K562 (cell line): ENCODE measurements at regions not wholly inside any gene's neighbourhood (a gene's known extent, or its start where the extent isn't known, plus 50 kb on each side); places are given as distances from the start of the nearest gene placed in this dataset.

ENCODE experiments used
- ATAC-seq: fragments of 200-7000 bp; cut with Tn5 transposase; 3 replicates; pipeline ENCODE4 v1.9.1; 2020; ENCODE audit warnings: moderate library complexity
- BruUV-seq: library from RNA; stranded (reverse); fragments of 400-500 nt; replicated peaks from 2 replicates; lab custom pipeline; 2021; lab: Mats Ljungman, UMichigan
- CTCF ChIA-PET: fragments of 300-600 bp; formaldehyde crosslinking; extraction: SDS; loops from one replicate; lab custom pipeline; 2021; ENCODE audit warnings: low intra/inter-chr PET ratio; lab: Yijun Ruan, JAX
- POLR2A ChIA-PET: fragments of 300-600, 350-650 bp; sonication (Branson Sonifier 250); formaldehyde crosslinking; extraction: SDS; loops from one replicate; lab custom pipeline; 2021; ENCODE audit warnings: antibody characterized with exemption, inconsistent platforms; lab: Yijun Ruan, JAX
- DNase-seq, 4 experiments: peaks; one replicate each; pipeline versions ENCODE4 v3.0.0 to v3.0.0-alpha.2; 2011 to 2018; ENCODE audit warnings: low spot score in 3 of 4, mixed read lengths in 3 of 4; ENCODE audit errors: extremely low read depth in 1 of 4
- FAIRE-seq: peaks from 2 replicates; lab custom pipeline; 2011; peaks lifted over from hg19 to GRCh38; lab: Jason Lieb, UNC
- H2AFZ ChIP-seq: 2 replicates; pipeline ENCODE4 v1.6.0; 2011; ENCODE audit warnings: low read depth, low read length, control low read depth, inconsistent platforms
- H3K27ac ChIP-seq: fragments of 200-600 bp; 3 replicates; pipeline ENCODE4 v1.8.0; 2011; ENCODE audit warnings: low read depth, mild to moderate bottlenecking, control low read depth, inconsistent platforms, low read length, moderate library complexity, mixed read lengths; ENCODE audit errors: extremely low read depth
- H3K27me3 ChIP-seq, 2 experiments: fragments of 300-600 bp in 1 of 2; 2 replicates in 1 of 2; 3 replicates in 1 of 2; pipeline versions ENCODE4 v1.6.0 to v1.8.0; 2011; ENCODE audit warnings: inconsistent platforms in 2 of 2, low read length in 2 of 2, mild to moderate bottlenecking in 1 of 2, mixed read lengths in 1 of 2, moderate library complexity in 1 of 2; ENCODE audit not compliant: control insufficient read depth in 2 of 2, insufficient read depth in 2 of 2
- H3K36me3 ChIP-seq: fragments of 300-600 bp; 3 replicates; pipeline ENCODE4 v1.8.0; 2011; ENCODE audit warnings: mild to moderate bottlenecking, low read length, inconsistent platforms; ENCODE audit not compliant: control insufficient read depth, insufficient read depth
- H3K4me1 ChIP-seq, 2 experiments: fragments of 200-600 bp in 1 of 2; replicated peaks in 1 of 2; 2 replicates in 1 of 2; 3 replicates in 1 of 2; pipeline versions ENCODE4 v1.5.1 to v1.8.0; 2011; ENCODE audit warnings: inconsistent platforms in 2 of 2, low read length in 2 of 2, mild to moderate bottlenecking in 1 of 2, mixed read lengths in 1 of 2, moderate library complexity in 1 of 2; ENCODE audit not compliant: control insufficient read depth in 2 of 2, insufficient read depth in 2 of 2
- H3K4me2 ChIP-seq: 2 replicates; pipeline ENCODE4 v1.6.1; 2011; ENCODE audit warnings: low read length, control low read depth, inconsistent platforms, mixed read lengths; ENCODE audit not compliant: insufficient read depth
- H3K4me3 ChIP-seq: fragments of 200-600 bp; sonication (generic), shearing (Covaris generic); 2 replicates; pipeline ENCODE4 v1.5.1; 2016; ENCODE audit warnings: control low read depth, inconsistent platforms
- H3K79me2 ChIP-seq: fragments of 200-600 bp; 3 replicates; pipeline ENCODE4 v1.8.0; 2011; ENCODE audit warnings: low read length, inconsistent platforms; ENCODE audit not compliant: control insufficient read depth, insufficient read depth
- H3K9ac ChIP-seq, 2 experiments: 2 replicates each; pipeline versions ENCODE4 v1.6.0 to v1.6.1; 2011; ENCODE audit warnings: low read depth in 2 of 2, low read length in 2 of 2, control low read depth in 1 of 2, inconsistent platforms in 1 of 2, mild to moderate bottlenecking in 1 of 2, mixed read lengths in 1 of 2; ENCODE audit not compliant: insufficient read depth in 1 of 2
- H3K9me1 ChIP-seq: one replicate; pipeline ENCODE4 v1.6.0; 2011; ENCODE audit warnings: inconsistent platforms, mild to moderate bottlenecking, low read length, moderate library complexity; ENCODE audit not compliant: control insufficient read depth, insufficient read depth
- H3K9me3 ChIP-seq: replicated peaks from 2 replicates; pipeline ENCODE4 v1.5.1; 2011; ENCODE audit warnings: low read depth, low read length, inconsistent platforms; ENCODE audit not compliant: control insufficient read depth, insufficient read depth
- H4K20me1 ChIP-seq: replicated peaks from 2 replicates; pipeline ENCODE4 v1.6.1; 2011; ENCODE audit warnings: low read length, inconsistent platforms, mixed read lengths; ENCODE audit not compliant: control insufficient read depth, insufficient read depth
- ADNP ChIP-seq: fragments of 200-800 bp; sonication (Bioruptor generic); IDR thresholded peaks from 2 replicates; pipeline ENCODE4 v1.6.1; 2016; ENCODE audit warnings: missing genetic modification characterization, missing compliant biosample characterization
- CXXC5 ChIP-seq: fragments of 250-450 bp; sonication (Bioruptor Pico); IDR thresholded peaks from 2 replicates; pipeline ENCODE4 v1.8.0; 2022; ENCODE audit warnings: inconsistent platforms, mild to moderate bottlenecking, moderate library complexity
- DDX20 ChIP-seq: fragments of 450-650 bp; IDR thresholded peaks from 2 replicates; pipeline ENCODE4 v1.6.1; 2016; ENCODE audit warnings: missing genetic modification characterization, low read depth, mild to moderate bottlenecking, missing compliant biosample characterization, moderate library complexity
- DNMT1 ChIP-seq: fragments of 450-650 bp; IDR thresholded peaks from 2 replicates; pipeline ENCODE4 v1.6.1; 2016; ENCODE audit warnings: antibody characterized with exemption, mild to moderate bottlenecking
- HOXB6 ChIP-seq: fragments of 250-450 bp; sonication (Bioruptor Pico); IDR thresholded peaks from 2 replicates; pipeline ENCODE4 v1.5.1; 2022; ENCODE audit warnings: mild to moderate bottlenecking, borderline replicate concordance
- JUN ChIP-seq, 2 experiments: sonication (generic) in 1 of 2; formaldehyde crosslinking in 1 of 2; IDR thresholded peaks; 2 replicates each; pipeline versions ENCODE4 v1.6.1 to v1.8.0; 2012 to 2022; ENCODE audit warnings: borderline replicate concordance in 2 of 2, mild to moderate bottlenecking in 2 of 2, improper control_type of control experiment in 1 of 2, low read depth in 1 of 2, low read length in 1 of 2, missing genetic modification reagents in 1 of 2
- MAFF ChIP-seq: IDR thresholded peaks from 2 replicates; pipeline ENCODE4 v1.6.1; 2012; ENCODE audit warnings: low read length, improper control_type of control experiment
- MIER1 ChIP-seq: fragments of 450-650 bp; IDR thresholded peaks from 2 replicates; pipeline ENCODE4 v1.6.1; 2016; ENCODE audit warnings: antibody characterized with exemption, mild to moderate bottlenecking, low read depth
- MTA3 ChIP-seq: fragments of 450-650 bp; formaldehyde crosslinking; IDR thresholded peaks from 2 replicates; pipeline ENCODE4 v1.6.1; 2017; ENCODE audit warnings: mild to moderate bottlenecking, borderline replicate concordance
- NFXL1 ChIP-seq: fragments of 450-650 bp; formaldehyde crosslinking; IDR thresholded peaks from 2 replicates; pipeline ENCODE4 v1.4.0; 2021; ENCODE audit warnings: mild to moderate bottlenecking
- NR4A1 ChIP-seq, 2 experiments: fragments of 250-450 bp in 1 of 2; fragments of 450-650 bp in 1 of 2; sonication (Bioruptor Pico) in 1 of 2; IDR thresholded peaks; 2 replicates each; pipeline versions ENCODE4 v1.4.0 to v1.6.1; 2016 to 2020; ENCODE audit warnings: mild to moderate bottlenecking in 2 of 2, missing compliant biosample characterization in 1 of 2, missing genetic modification characterization in 1 of 2, moderate library complexity in 1 of 2
- RAD51 ChIP-seq: fragments of 450-650 bp; IDR thresholded peaks from 2 replicates; pipeline ENCODE4 v1.7.1; 2016; ENCODE audit warnings: low read depth, mild to moderate bottlenecking, borderline replicate concordance
- RBM22 ChIP-seq: fragments of 200-400 bp; formaldehyde crosslinking; IDR thresholded peaks from 2 replicates; pipeline ENCODE4 v1.6.1; 2018; ENCODE audit warnings: low read length, low read depth; ENCODE audit not compliant: poor library complexity, severe bottlenecking
- STAT5B ChIP-seq: fragments of 250-450 bp; sonication (Bioruptor Pico); IDR thresholded peaks from 2 replicates; pipeline ENCODE4 v1.8.0; 2021; ENCODE audit warnings: mild to moderate bottlenecking, inconsistent platforms
- TCFL5 ChIP-seq: fragments of 250-450 bp; sonication (Bioruptor Pico); conservative IDR thresholded peaks from 2 replicates; pipeline ENCODE4 v1.6.1; 2021; ENCODE audit warnings: mild to moderate bottlenecking, moderate library complexity, matching md5 sums
- U2AF2 ChIP-seq: fragments of 200-400 bp; formaldehyde crosslinking; optimal IDR thresholded peaks from 2 replicates; pipeline ENCODE3; 2017; ENCODE audit warnings: low read depth, mild to moderate bottlenecking, low read length
- ZBTB7A ChIP-seq: IDR thresholded peaks from 2 replicates; pipeline ENCODE4 v1.6.1; 2011; ENCODE audit warnings: low read depth, mild to moderate bottlenecking, low read length, moderate library complexity, borderline replicate concordance; ENCODE audit not compliant: control insufficient read depth
- WGBS: fragments of 100-300 bp; shearing (Covaris generic); methylation state at CpG from one replicate; pipeline ENCODE4 v1.1.6; 2016; ENCODE audit warnings: low coverage, mixed read lengths; ENCODE audit not compliant: insufficient coverage; ENCODE audit errors: missing lambda C conversion rate; 5-methylcytosine and 5-hydroxymethylcytosine counted together
- in situ Hi-C: fragments of 300-500 bp; cut with MboI; formaldehyde crosslinking; loops from 4 replicates; pipeline ENCODE4 v1.15.0; 2018; ENCODE audit warnings: inconsistent platforms, mixed read lengths
- intact Hi-C: fragments of 100-400 bp; cut with micrococcal nuclease; formaldehyde crosslinking; loops from 2 replicates; pipeline ENCODE4 v1.14.2; 2022
- TF ChIP-seq, protein P1 (sequence below): fragments of 250-450 bp; sonication (Bioruptor Pico); IDR thresholded peaks from 2 replicates; pipeline ENCODE4 v1.5.0; 2021
- TF ChIP-seq, protein P2 (sequence below), 2 experiments: fragments of 450-650 bp; IDR thresholded peaks; 2 replicates each; pipeline ENCODE4 v1.6.1; 2016
- TF ChIP-seq, protein P3 (sequence below), 2 experiments: fragments of 450-650 bp in 1 of 2; sonication (generic) in 1 of 2; formaldehyde crosslinking in 1 of 2; IDR thresholded peaks in 1 of 2; conservative IDR thresholded peaks in 1 of 2; 2 replicates each; pipeline versions ENCODE4 v1.6.1 to v1.8.1; 2016 to 2023; ENCODE audit warnings: mild to moderate bottlenecking in 2 of 2, moderate library complexity in 2 of 2, inconsistent platforms in 1 of 2, missing genetic modification reagents in 1 of 2

DNA sequence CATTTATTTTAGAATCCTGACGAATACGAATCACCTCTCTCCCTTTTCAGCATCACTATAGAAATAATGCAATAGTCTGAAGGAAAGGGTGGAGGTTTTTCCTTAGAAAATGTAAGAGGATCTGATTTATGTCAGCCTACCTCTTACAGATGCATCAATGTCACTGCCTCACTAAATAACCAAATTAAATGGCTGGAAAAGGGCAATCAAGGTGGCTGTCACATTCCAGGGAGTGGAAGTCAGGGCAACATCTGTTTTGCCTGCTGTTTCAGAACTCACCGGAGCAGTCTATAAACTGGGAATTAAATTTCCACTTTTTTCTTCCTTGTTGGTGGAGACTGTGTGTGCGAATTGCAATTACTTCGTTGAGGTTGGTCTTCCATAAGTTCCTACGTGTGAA lies 299.3 kb upstream of the PDZRN3 start:
- DNase-seq (no peak), FAIRE-seq (no peak), ATAC-seq (no peak)
- intact Hi-C loops (no loop called here), in situ Hi-C loops (no loop called here)
- WGBS = 0% methylated on average over 5 of the region's 6 CpGs
- ChIA-PET POLR2A (no interaction called here), CTCF (no interaction called here)
- no peak overlapping the region for H2AFZ ChIP-seq
- H3K27ac ChIP-seq = no peak overlapping the region
- no peaks in the 10 kb centered on the region for H4K20me1 ChIP-seq
- H3K79me2 ChIP-seq = no peaks in the 10 kb centered on the region
- no peaks in the 10 kb centered on the region for H3K9me3 ChIP-seq
- H3K27me3 ChIP-seq = no peaks in the 10 kb centered on the region
- H3K4me2 ChIP-seq = no peak overlapping the region
- H3K4me1 ChIP-seq = no peaks in the 10 kb centered on the region
- no peaks in the 10 kb centered on the region for H3K9me1 ChIP-seq
- no TSS peak for BruUV-seq
- H3K9ac ChIP-seq = no peak overlapping the region
- no peaks in the 10 kb centered on the region for H3K36me3 ChIP-seq
- no peak overlapping the region for H3K4me3 ChIP-seq
- TF ChIP-seq CXXC5 (CRISPR knock-in tag) (no peak), TCFL5 (CRISPR knock-in tag) (no peak), ZBTB7A (no peak), MAFF (no peak), MIER1 (no peak), NFXL1 (CRISPR knock-in tag) (no peak), DDX20 (tag) (no peak), ADNP (tag) (no peak), RBM22 (no peak), JUN (IDR thresholded peaks at IDR 0.05; ENCODE audit: borderline replicate concordance, low read depth, low read length) (no peak), JUN (CRISPR knock-in tag; IDR thresholded peaks at IDR 0.05; ENCODE audit: borderline replicate concordance) (no peak), RAD51 (no peak), STAT5B (CRISPR knock-in tag) (no peak), NR4A1 (CRISPR knock-in tag; IDR thresholded peaks at IDR 0.05) (no peak), NR4A1 (tag; IDR thresholded peaks at IDR 0.05) (no peak), U2AF2 (no peak), MTA3 (no peak), HOXB6 (CRISPR knock-in tag) (no peak), DNMT1 (no peak)
- TF ChIP-seq, protein P1, sequence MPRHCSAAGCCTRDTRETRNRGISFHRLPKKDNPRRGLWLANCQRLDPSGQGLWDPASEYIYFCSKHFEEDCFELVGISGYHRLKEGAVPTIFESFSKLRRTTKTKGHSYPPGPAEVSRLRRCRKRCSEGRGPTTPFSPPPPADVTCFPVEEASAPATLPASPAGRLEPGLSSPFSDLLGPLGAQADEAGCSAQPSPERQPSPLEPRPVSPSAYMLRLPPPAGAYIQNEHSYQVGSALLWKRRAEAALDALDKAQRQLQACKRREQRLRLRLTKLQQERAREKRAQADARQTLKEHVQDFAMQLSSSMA (CRISPR knock-in tag) = no peak
- TF ChIP-seq, protein P2, sequence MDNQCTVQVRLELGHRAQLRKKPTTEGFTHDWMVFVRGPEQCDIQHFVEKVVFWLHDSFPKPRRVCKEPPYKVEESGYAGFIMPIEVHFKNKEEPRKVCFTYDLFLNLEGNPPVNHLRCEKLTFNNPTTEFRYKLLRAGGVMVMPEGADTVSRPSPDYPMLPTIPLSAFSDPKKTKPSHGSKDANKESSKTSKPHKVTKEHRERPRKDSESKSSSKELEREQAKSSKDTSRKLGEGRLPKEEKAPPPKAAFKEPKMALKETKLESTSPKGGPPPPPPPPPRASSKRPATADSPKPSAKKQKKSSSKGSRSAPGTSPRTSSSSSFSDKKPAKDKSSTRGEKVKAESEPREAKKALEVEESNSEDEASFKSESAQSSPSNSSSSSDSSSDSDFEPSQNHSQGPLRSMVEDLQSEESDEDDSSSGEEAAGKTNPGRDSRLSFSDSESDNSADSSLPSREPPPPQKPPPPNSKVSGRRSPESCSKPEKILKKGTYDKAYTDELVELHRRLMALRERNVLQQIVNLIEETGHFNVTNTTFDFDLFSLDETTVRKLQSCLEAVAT (IDR thresholded peaks at IDR 0.05) = no peak
- TF ChIP-seq, protein P3, sequence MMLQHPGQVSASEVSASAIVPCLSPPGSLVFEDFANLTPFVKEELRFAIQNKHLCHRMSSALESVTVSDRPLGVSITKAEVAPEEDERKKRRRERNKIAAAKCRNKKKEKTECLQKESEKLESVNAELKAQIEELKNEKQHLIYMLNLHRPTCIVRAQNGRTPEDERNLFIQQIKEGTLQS (IDR thresholded peaks at IDR 0.05) = no peak
- TF ChIP-seq, protein P3 (CRISPR knock-in tag; conservative IDR thresholded peaks at IDR 0.05) = no peak
